Smooth muscle cell (in vitro differentiated cells): ENCODE measurements at regions not wholly inside any gene's neighbourhood (a gene's known extent, or its start where the extent isn't known, plus 50 kb on each side); places are given as distances from the start of the nearest gene placed in this dataset.

Source experiments
- DNase-seq: peaks from one replicate; lab custom pipeline; 2025; ENCODE audit not compliant: unreplicated experiment; lab: John Stamatoyannopoulos, UW
- H2AFZ ChIP-seq: fragments of 200-600 bp; sonication (generic); 2 replicates; pipeline ENCODE4 v1.6.0; 2016; ENCODE audit warnings: antibody characterized with exemption, low read depth, mild to moderate bottlenecking
- H3F3A ChIP-seq: fragments of 200-600 bp; sonication (generic); 2 replicates; pipeline ENCODE4 v1.6.0; 2017; ENCODE audit warnings: antibody characterized with exemption, low read depth
- H3K27ac ChIP-seq: fragments of 200-600 bp; sonication (generic); 2 replicates; pipeline ENCODE4 v1.5.1; 2016; ENCODE audit warnings: low read depth, mild to moderate bottlenecking
- H3K27me3 ChIP-seq: fragments of 200-600 bp; sonication (generic); 2 replicates; pipeline ENCODE4 v1.6.1; 2016; ENCODE audit warnings: low read depth, mild to moderate bottlenecking
- H3K36me3 ChIP-seq: fragments of 200-600 bp; sonication (generic); 2 replicates; pipeline ENCODE4 v1.5.1; 2016; ENCODE audit warnings: low read depth
- H3K4me1 ChIP-seq: fragments of 200-600 bp; sonication (generic); 2 replicates; pipeline ENCODE4 v1.5.1; 2016; ENCODE audit warnings: low read depth
- H3K4me2 ChIP-seq: fragments of 200-600 bp; sonication (generic); 2 replicates; pipeline ENCODE4 v1.6.0; 2016; ENCODE audit warnings: mild to moderate bottlenecking
- H3K4me3 ChIP-seq: fragments of 200-600 bp; sonication (generic); 2 replicates; pipeline ENCODE4 v1.5.1; 2016; ENCODE audit warnings: mild to moderate bottlenecking
- H3K79me2 ChIP-seq: fragments of 200-600 bp; sonication (generic); 2 replicates; pipeline ENCODE4 v1.6.0; 2016; ENCODE audit warnings: low read depth, mild to moderate bottlenecking
- H3K9ac ChIP-seq: fragments of 200-600 bp; sonication (generic); 2 replicates; pipeline ENCODE4 v1.6.0; 2016; ENCODE audit warnings: low read depth
- H3K9me3 ChIP-seq: fragments of 200-600 bp; sonication (generic); replicated peaks from 2 replicates; pipeline ENCODE4 v1.5.1; 2016; ENCODE audit warnings: low read depth
- H4K20me1 ChIP-seq: fragments of 200-600 bp; sonication (generic); 2 replicates; pipeline ENCODE4 v1.6.0; 2016; ENCODE audit warnings: low read depth
- CTCF ChIP-seq: fragments of 200-600 bp; sonication (generic); IDR thresholded peaks from 2 replicates; pipeline ENCODE4 v1.5.1; 2017; ENCODE audit warnings: borderline replicate concordance, mild to moderate bottlenecking, antibody characterized with exemption; ENCODE audit not compliant: insufficient read depth, poor library complexity, severe bottlenecking
- WGBS: methylation state at CpG from one replicate; pipeline ENCODE4 v1.1.7; 2016; ENCODE audit warnings: low lambda C conversion rate; 5-methylcytosine and 5-hydroxymethylcytosine counted together

- H3K27me3 ChIP-seq = no peaks in the 10 kb centered on the region
- H3F3A ChIP-seq = no peaks in the 10 kb centered on the region
- H3K9me3 ChIP-seq = no peaks in the 10 kb centered on the region
- no peak overlapping the region for H3K9ac ChIP-seq
- H3K79me2 ChIP-seq = no peaks in the 10 kb centered on the region
- no peak for TF ChIP-seq CTCF
- H3K4me3 ChIP-seq = no peak overlapping the region
- no peaks in the 10 kb centered on the region for H3K4me1 ChIP-seq
- 32% methylated on average over 1 of the region's 1 CpG for WGBS
- H3K4me2 ChIP-seq = no peak overlapping the region
- no peaks in the 10 kb centered on the region for H4K20me1 ChIP-seq
- DNase-seq = no peak
- no peaks in the 10 kb centered on the region for H3K36me3 ChIP-seq
- no peak overlapping the region for H2AFZ ChIP-seq
- H3K27ac ChIP-seq = no peak overlapping the region
These were observed 62.4 kb upstream of the STXBP5 start for GRCh38 chr6:147141711-147142308.

- DNase-seq = no peak
- Histone ChIP-seq H3K79me2 (no peaks in the 10 kb centered on the region), H3K27ac (no peak overlapping the region), H3F3A (no peaks in the 10 kb centered on the region), H3K36me3 (no peaks in the 10 kb centered on the region), H3K4me3 (no peak overlapping the region), H2AFZ (no peak overlapping the region), H4K20me1 (no peaks in the 10 kb centered on the region), H3K9ac (no peak overlapping the region), H3K27me3 (no peaks in the 10 kb centered on the region), H3K4me1 (no peaks in the 10 kb centered on the region), H3K4me2 (no peak overlapping the region), H3K9me3 (no peaks in the 10 kb centered on the region)
- 87% methylated on average over 3 of the region's 3 CpGs for WGBS
- TF ChIP-seq CTCF = no peak
These were observed 61.5 kb upstream of the STXBP5 start for GRCh38 chr6:147142684-147143245.

- Histone ChIP-seq H3F3A (no peaks in the 10 kb centered on the region), H3K27ac (no peak overlapping the region), H3K4me2 (no peak overlapping the region), H3K9ac (no peak overlapping the region), H3K4me3 (no peak overlapping the region), H3K27me3 (no peaks in the 10 kb centered on the region), H2AFZ (no peak overlapping the region), H3K79me2 (no peaks in the 10 kb centered on the region), H3K4me1 (no peaks in the 10 kb centered on the region), H3K36me3 (no peaks in the 10 kb centered on the region), H3K9me3 (no peaks in the 10 kb centered on the region), H4K20me1 (no peaks in the 10 kb centered on the region)
- TF ChIP-seq CTCF = no peak
- no peak for DNase-seq
- 90% methylated on average over 4 of the region's 4 CpGs for WGBS
These were observed 55.1 kb upstream of the STXBP5 start for GRCh38 chr6:147149092-147149491.

GRCh38 chr6:147149826-147150225 is 54.4 kb upstream of the STXBP5 start:
- H3K27ac ChIP-seq = no peak overlapping the region
- no peaks in the 10 kb centered on the region for H4K20me1 ChIP-seq
- H3K4me3 ChIP-seq = no peak overlapping the region
- H3K27me3 ChIP-seq = no peaks in the 10 kb centered on the region
- H3K4me1 ChIP-seq = no peaks in the 10 kb centered on the region
- H3K4me2 ChIP-seq = no peak overlapping the region
- DNase-seq = no peak
- no peak overlapping the region for H2AFZ ChIP-seq
- TF ChIP-seq CTCF = no peak
- no peak overlapping the region for H3K9ac ChIP-seq
- 89% methylated on average over 2 of the region's 2 CpGs for WGBS
- H3K79me2 ChIP-seq = no peaks in the 10 kb centered on the region
- no peaks in the 10 kb centered on the region for H3F3A ChIP-seq
- H3K36me3 ChIP-seq = no peaks in the 10 kb centered on the region
- H3K9me3 ChIP-seq = no peaks in the 10 kb centered on the region
